IMR-90 (cell line): ENCODE measurements at regions not wholly inside any gene's neighbourhood (a gene's known extent, or its start where the extent isn't known, plus 50 kb on each side); places are given as distances from the start of the nearest gene placed in this dataset.

Experiments used
- ATAC-seq: fragments of 200-7000 bp; cut with Tn5 transposase; 2 replicates; pipeline ENCODE4 v1.9.1; 2020; ENCODE audit warnings: low read depth, mild to moderate bottlenecking, moderate library complexity
- BruUV-seq: library from RNA; stranded (reverse); fragments of 400-500 nt; replicated peaks from 2 replicates; lab custom pipeline; 2021; lab: Mats Ljungman, UMichigan
- CTCF ChIA-PET: fragments of 300-600 bp; formaldehyde crosslinking; extraction: SDS; loops from one replicate; lab custom pipeline; 2021; ENCODE audit warnings: antibody characterized with exemption; lab: Yijun Ruan, JAX
- POLR2A ChIA-PET: fragments of 300-600 bp; sonication (Branson Sonifier 250); formaldehyde crosslinking; loops from one replicate; lab custom pipeline; 2022; ENCODE audit warnings: antibody characterized with exemption; ENCODE audit not compliant: unreplicated experiment; lab: Charles Lee
- DNase-seq: peaks from one replicate; pipeline ENCODE4 v3.0.0; 2013
- H2AFZ ChIP-seq: replicated peaks from 2 replicates; pipeline ENCODE3; 2013; ENCODE audit warnings: low read length, mild to moderate bottlenecking; ENCODE audit not compliant: poor library complexity
- H2AK5ac ChIP-seq: 2 replicates; pipeline ENCODE4 v1.6.1; 2013; ENCODE audit warnings: low read depth, low read length, inconsistent platforms
- H2AK9ac ChIP-seq: replicated peaks from 2 replicates; pipeline ENCODE3; 2013; ENCODE audit warnings: mild to moderate bottlenecking, low read depth, low read length, moderate library complexity; ENCODE audit not compliant: poor library complexity
- H2BK120ac ChIP-seq: 2 replicates; pipeline ENCODE4 v1.6.1; 2013; ENCODE audit warnings: low read depth, low read length, inconsistent platforms
- H2BK15ac ChIP-seq: 3 replicates; pipeline ENCODE4 v1.6.1; 2013; ENCODE audit warnings: low read depth, low read length, inconsistent platforms
- H2BK20ac ChIP-seq: 2 replicates; pipeline ENCODE4 v1.6.1; 2013; ENCODE audit warnings: low read depth, mild to moderate bottlenecking, inconsistent platforms, low read length, moderate library complexity
- H2BK5ac ChIP-seq: 2 replicates; pipeline ENCODE4 v1.6.1; 2013; ENCODE audit warnings: mild to moderate bottlenecking, low read depth, low read length, inconsistent platforms; ENCODE audit not compliant: poor library complexity, severe bottlenecking
- H3K14ac ChIP-seq: replicated peaks from 2 replicates; pipeline ENCODE4 v1.6.1; 2013; ENCODE audit warnings: low read depth, low read length, inconsistent platforms
- H3K18ac ChIP-seq: 2 replicates; pipeline ENCODE4 v1.6.1; 2013; ENCODE audit warnings: low read depth, low read length, control low read depth
- H3K23ac ChIP-seq: 2 replicates; pipeline ENCODE4 v1.6.1; 2013; ENCODE audit warnings: low read depth, low read length, inconsistent platforms
- H3K27ac ChIP-seq: 2 replicates; pipeline ENCODE4 v1.5.1; 2013; ENCODE audit warnings: mild to moderate bottlenecking, control low read depth, low read length; ENCODE audit not compliant: insufficient read depth
- H3K27me3 ChIP-seq: 2 replicates; pipeline ENCODE4 v1.6.1; 2013; ENCODE audit warnings: low read length; ENCODE audit not compliant: control insufficient read depth, insufficient read depth
- H3K36me3 ChIP-seq: 2 replicates; pipeline ENCODE4 v1.6.1; 2013; ENCODE audit warnings: low read length, mixed read lengths; ENCODE audit not compliant: control insufficient read depth, insufficient read depth
- H3K4ac ChIP-seq: 2 replicates; pipeline ENCODE4 v1.6.1; 2013; ENCODE audit warnings: low read depth, low read length, inconsistent platforms
- H3K4me1 ChIP-seq: 2 replicates; pipeline ENCODE4 v1.6.1; 2013; ENCODE audit warnings: low read length, mixed read lengths; ENCODE audit not compliant: control insufficient read depth, insufficient read depth
- H3K4me2 ChIP-seq: 2 replicates; pipeline ENCODE4 v1.6.1; 2013; ENCODE audit warnings: low read depth, mild to moderate bottlenecking, control low read depth, low read length, moderate library complexity
- H3K4me3 ChIP-seq: 2 replicates; pipeline ENCODE4 v1.5.1; 2013; ENCODE audit warnings: low read depth, mild to moderate bottlenecking, control low read depth, low read length, moderate library complexity; ENCODE audit not compliant: insufficient read depth
- H3K56ac ChIP-seq: 2 replicates; pipeline ENCODE4 v1.6.1; 2013; ENCODE audit warnings: low read length, inconsistent platforms; ENCODE audit not compliant: insufficient read depth; ENCODE audit errors: extremely low read depth
- H3K79me1 ChIP-seq, 2 experiments: 2 replicates each; pipeline ENCODE4 v1.6.1; 2013; ENCODE audit warnings: low read length in 2 of 2, inconsistent platforms in 1 of 2, low read depth in 1 of 2
- H3K9ac ChIP-seq: 2 replicates; pipeline ENCODE4 v1.6.1; 2013; ENCODE audit warnings: low read depth, low read length, control low read depth
- H3K9me1 ChIP-seq: 2 replicates; pipeline ENCODE4 v1.6.1; 2013; ENCODE audit warnings: low read length, inconsistent platforms; ENCODE audit not compliant: insufficient read depth
- H3K9me3 ChIP-seq: 2 replicates; pipeline ENCODE4 v1.6.1; 2013; ENCODE audit warnings: low read length; ENCODE audit not compliant: control insufficient read depth, insufficient read depth
- H4K20me1 ChIP-seq: 2 replicates; pipeline ENCODE4 v1.6.1; 2013; ENCODE audit warnings: low read length, inconsistent platforms; ENCODE audit not compliant: insufficient read depth
- H4K5ac ChIP-seq: 2 replicates; pipeline ENCODE4 v1.6.1; 2013; ENCODE audit warnings: mild to moderate bottlenecking, low read depth, low read length, control low read depth
- H4K8ac ChIP-seq, 2 experiments: 2 replicates each; pipeline ENCODE4 v1.6.1; 2013; ENCODE audit warnings: low read depth in 2 of 2, low read length in 2 of 2, control low read depth in 1 of 2, inconsistent platforms in 1 of 2
- H4K91ac ChIP-seq: 2 replicates; pipeline ENCODE4 v1.6.1; 2013; ENCODE audit warnings: low read depth, low read length, inconsistent platforms; ENCODE audit not compliant: insufficient read depth
- MAFK ChIP-seq: IDR thresholded peaks from 2 replicates; pipeline ENCODE4 v1.6.1; 2012; ENCODE audit warnings: low read depth, low read length, improper control_type of control experiment
- MAZ ChIP-seq: IDR thresholded peaks from 2 replicates; pipeline ENCODE4 v1.6.1; 2012; ENCODE audit warnings: low read depth, mild to moderate bottlenecking, low read length, improper control_type of control experiment, moderate library complexity, borderline replicate concordance
- WGBS, 2 experiments: methylation state at CpG; one replicate each; pipeline versions ENCODE4 v1.1.5 to v1.1.7; 2013; ENCODE audit warnings: missing lambda C conversion rate in 2 of 2; ENCODE audit not compliant: insufficient read length in 1 of 2; ENCODE audit errors: extremely low coverage in 2 of 2; 5-methylcytosine and 5-hydroxymethylcytosine counted together
- dilution Hi-C: fragments of 300-500 bp; cut with HindIII; formaldehyde crosslinking; loops from one replicate; pipeline ENCODE4 v1.14.3; 2018; ENCODE audit warnings: low sequenced_read_pairs; ENCODE audit not compliant: unreplicated experiment
- in situ Hi-C: fragments of 300-500 bp; cut with MboI; formaldehyde crosslinking; loops from 3 replicates; pipeline ENCODE4 v1.14.3; 2019; ENCODE audit warnings: low sequenced_read_pairs, inconsistent platforms, mixed read lengths
- intact Hi-C: fragments of 100-400 bp; cut with micrococcal nuclease; formaldehyde crosslinking; loops from 2 replicates; pipeline ENCODE4 v1.10.0; 2022
- TF ChIP-seq, protein P1 (sequence below): conservative IDR thresholded peaks from 2 replicates; pipeline ENCODE4 v1.5.1; 2012; ENCODE audit warnings: mild to moderate bottlenecking, low read depth, low read length, improper control_type of control experiment

DNA sequence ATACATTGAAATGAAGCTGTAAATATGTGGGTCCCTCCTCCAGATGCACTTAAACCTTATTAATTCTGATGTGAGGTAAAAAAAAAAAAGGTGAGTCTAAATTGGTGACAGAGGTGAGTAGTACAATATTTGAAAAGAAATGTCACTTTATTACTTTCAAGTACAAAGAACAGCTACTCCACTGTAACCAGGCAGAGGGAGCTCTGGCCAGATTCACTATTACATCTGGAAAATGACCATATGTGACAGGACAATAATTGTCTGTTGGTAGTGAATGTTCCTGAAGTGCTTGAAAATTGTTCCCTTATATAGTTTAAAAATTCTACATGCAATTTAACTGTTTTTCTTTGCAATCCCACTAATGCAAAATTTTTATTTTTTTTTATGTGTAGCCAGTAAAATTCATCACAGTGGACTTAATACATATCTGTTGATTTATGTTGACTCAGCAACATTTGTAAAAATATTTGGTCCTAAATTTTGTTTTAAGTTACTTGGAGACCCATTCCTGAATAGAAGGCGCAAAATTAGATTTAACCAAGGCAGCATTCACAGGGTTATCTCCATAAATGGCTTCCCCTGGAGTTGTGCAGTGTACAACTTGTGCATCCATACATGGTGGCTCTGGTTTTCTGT lies 231.9 kb upstream of the TBC1D5 start:
- Histone ChIP-seq H2BK15ac (no peak overlapping the region), H3K79me1 (no peaks in the 10 kb centered on the region), H3K4ac (no peak overlapping the region), H4K8ac (no peak overlapping the region), H3K4me1 (no peaks in the 10 kb centered on the region), H3K9me1 (no peaks in the 10 kb centered on the region), H3K14ac (no peak overlapping the region), H3K23ac (no peak overlapping the region), H3K27me3 (no peaks in the 10 kb centered on the region), H3K9ac (no peak overlapping the region), H4K20me1 (no peaks in the 10 kb centered on the region), H4K5ac (no peak overlapping the region), H4K91ac (no peak overlapping the region), H3K27ac (no peak overlapping the region), H3K56ac (no peak overlapping the region), H2AK9ac (no peak overlapping the region), H3K4me3 (no peak overlapping the region), H3K9me3 (no peaks in the 10 kb centered on the region), H3K18ac (no peak overlapping the region), H2AK5ac (no peak overlapping the region), H2BK5ac (no peak overlapping the region), H3K36me3 (no peaks in the 10 kb centered on the region), H2BK120ac (no peak overlapping the region), H2BK20ac (no peak overlapping the region), H2AFZ (no peak overlapping the region), H3K4me2 (no peak overlapping the region)
- ChIA-PET CTCF (interaction anchor here (0.7 kb wide), 2 partner anchors 78 to 534 kb away, joined by 3 to 4 read pairs; no protein-coding TSS in a partner anchor), POLR2A (no interaction called here)
- TF ChIP-seq MAFK (peak; percentile 94), MAZ (no peak)
- TF ChIP-seq, protein P1, sequence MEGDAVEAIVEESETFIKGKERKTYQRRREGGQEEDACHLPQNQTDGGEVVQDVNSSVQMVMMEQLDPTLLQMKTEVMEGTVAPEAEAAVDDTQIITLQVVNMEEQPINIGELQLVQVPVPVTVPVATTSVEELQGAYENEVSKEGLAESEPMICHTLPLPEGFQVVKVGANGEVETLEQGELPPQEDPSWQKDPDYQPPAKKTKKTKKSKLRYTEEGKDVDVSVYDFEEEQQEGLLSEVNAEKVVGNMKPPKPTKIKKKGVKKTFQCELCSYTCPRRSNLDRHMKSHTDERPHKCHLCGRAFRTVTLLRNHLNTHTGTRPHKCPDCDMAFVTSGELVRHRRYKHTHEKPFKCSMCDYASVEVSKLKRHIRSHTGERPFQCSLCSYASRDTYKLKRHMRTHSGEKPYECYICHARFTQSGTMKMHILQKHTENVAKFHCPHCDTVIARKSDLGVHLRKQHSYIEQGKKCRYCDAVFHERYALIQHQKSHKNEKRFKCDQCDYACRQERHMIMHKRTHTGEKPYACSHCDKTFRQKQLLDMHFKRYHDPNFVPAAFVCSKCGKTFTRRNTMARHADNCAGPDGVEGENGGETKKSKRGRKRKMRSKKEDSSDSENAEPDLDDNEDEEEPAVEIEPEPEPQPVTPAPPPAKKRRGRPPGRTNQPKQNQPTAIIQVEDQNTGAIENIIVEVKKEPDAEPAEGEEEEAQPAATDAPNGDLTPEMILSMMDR: 0 out of 2 replicates have a peak, but pooled peaks have one; percentile 8
- intact Hi-C loops (no loop called here), in situ Hi-C loops (no loop called here), dilution Hi-C loops (no loop called here)
- ATAC-seq (no peak), DNase-seq (peak; percentile 1)
- WGBS, 2 experiments: 33% methylated on average over 1 of the region's 1 CpG; no CpG with 5 or more reads in 1 of the 2 experiments
- BruUV-seq: no TSS peak
